GM13977 (cell line): ENCODE measurements at regions not wholly inside any gene's neighbourhood (a gene's known extent, or its start where the extent isn't known, plus 50 kb on each side); places are given as distances from the start of the nearest gene placed in this dataset.
A peak's percentile ranks its signal among the peaks of the same experiment; 100 is the strongest.

Source experiments
- DNase-seq: peaks from one replicate; pipeline ENCODE4 v3.0.0; 2012; ENCODE audit warnings: low spot score
- in situ Hi-C: fragments of 300-500 bp; cut with MboI; formaldehyde crosslinking; loops from one replicate; pipeline ENCODE4 v1.12.0; 2022; ENCODE audit warnings: low sequenced_read_pairs, low pct_unique_long_range_greater_than_20kb, mixed read lengths, inconsistent platforms; ENCODE audit not compliant: unreplicated experiment
- TF ChIP-seq, protein P1 (sequence below): IDR thresholded peaks from 2 replicates; pipeline ENCODE4 v1.5.1; 2012; ENCODE audit warnings: mild to moderate bottlenecking, control low read depth; ENCODE audit not compliant: insufficient read depth; ENCODE audit errors: extremely low read depth, missing control alignments

DNA sequence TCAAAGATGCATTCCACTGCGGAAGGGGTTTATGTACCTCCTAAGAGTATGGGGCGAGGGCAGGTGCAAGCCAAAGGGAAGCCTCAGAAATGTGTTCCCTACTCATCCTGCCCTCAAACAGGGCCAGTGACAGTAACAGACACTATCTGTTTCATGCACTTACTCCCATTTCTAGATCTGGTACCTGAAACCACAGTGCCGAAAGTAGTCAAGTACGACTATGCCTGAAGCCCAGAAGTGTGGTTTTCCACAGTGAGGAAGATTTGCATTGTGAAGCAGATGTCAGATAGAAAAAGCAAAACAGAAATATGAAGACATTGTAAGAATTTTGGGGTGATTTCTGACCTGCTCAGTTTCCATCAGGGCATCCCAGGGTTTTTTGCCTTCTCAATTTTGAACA is 748.7 kb downstream of the RNF144A start:
- no peak for DNase-seq
- in situ Hi-C loops: no loop called here
- TF ChIP-seq, protein P1, sequence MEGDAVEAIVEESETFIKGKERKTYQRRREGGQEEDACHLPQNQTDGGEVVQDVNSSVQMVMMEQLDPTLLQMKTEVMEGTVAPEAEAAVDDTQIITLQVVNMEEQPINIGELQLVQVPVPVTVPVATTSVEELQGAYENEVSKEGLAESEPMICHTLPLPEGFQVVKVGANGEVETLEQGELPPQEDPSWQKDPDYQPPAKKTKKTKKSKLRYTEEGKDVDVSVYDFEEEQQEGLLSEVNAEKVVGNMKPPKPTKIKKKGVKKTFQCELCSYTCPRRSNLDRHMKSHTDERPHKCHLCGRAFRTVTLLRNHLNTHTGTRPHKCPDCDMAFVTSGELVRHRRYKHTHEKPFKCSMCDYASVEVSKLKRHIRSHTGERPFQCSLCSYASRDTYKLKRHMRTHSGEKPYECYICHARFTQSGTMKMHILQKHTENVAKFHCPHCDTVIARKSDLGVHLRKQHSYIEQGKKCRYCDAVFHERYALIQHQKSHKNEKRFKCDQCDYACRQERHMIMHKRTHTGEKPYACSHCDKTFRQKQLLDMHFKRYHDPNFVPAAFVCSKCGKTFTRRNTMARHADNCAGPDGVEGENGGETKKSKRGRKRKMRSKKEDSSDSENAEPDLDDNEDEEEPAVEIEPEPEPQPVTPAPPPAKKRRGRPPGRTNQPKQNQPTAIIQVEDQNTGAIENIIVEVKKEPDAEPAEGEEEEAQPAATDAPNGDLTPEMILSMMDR: no peak

DNA sequence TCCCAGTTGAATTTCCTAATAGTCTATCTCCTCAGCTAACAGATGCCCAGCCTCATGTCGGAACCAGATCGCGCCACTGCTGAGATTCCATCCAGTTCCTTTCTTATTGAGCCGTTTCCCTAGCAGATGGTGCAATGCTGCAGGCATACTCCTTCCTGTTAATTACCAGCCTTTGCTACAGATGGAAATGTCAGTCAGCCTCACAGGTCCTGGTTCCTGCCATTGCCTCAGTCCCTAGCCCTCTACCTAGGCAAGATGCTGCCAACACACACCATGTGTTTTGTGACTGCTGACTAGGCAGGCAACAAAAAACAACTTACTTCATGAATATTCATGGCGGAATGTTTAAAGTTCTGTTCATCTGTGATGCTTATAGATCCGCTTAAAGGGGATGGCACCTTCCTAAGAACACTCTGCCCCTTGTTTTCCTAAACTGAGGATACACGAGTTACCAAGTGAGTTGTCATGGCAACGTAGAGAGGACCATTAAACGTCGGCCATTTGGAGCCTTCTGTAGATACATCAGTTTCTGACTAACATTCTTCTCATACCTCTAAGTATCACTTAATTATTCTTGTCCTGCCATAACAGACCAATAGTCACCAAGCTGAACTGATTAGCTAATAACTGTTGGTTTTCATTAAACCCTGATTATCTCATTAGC is 749.5 kb downstream of the RNF144A start:
- in situ Hi-C loops: no loop called here
- no peak for DNase-seq
- TF ChIP-seq, protein P1: no peak

DNA sequence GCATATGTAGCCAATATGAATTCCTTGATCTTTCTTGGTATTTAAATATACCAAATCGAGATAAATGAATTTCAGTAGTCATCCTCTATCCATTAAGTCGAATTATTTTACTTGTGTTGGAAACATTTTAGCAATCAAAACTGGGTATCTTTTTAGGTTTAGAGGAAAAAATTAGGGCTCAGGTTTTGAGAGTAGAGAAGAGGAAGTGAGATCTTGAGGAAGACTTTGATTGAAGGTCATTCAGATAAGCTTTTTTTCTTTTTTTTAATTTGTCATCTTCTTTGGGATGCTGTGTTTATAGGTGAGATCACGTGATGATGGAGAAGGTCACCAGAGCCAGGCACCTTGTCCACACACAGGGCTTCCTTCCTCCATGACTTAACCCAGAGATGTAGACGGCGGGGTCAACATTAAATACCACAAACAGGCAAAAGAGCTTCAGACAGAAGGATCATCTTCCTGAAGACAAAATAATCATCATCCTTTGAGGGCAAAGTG is 750.1 kb downstream of the RNF144A start:
- no peak for DNase-seq
- TF ChIP-seq, protein P1: no peak
- in situ Hi-C loops: no loop called here

DNA sequence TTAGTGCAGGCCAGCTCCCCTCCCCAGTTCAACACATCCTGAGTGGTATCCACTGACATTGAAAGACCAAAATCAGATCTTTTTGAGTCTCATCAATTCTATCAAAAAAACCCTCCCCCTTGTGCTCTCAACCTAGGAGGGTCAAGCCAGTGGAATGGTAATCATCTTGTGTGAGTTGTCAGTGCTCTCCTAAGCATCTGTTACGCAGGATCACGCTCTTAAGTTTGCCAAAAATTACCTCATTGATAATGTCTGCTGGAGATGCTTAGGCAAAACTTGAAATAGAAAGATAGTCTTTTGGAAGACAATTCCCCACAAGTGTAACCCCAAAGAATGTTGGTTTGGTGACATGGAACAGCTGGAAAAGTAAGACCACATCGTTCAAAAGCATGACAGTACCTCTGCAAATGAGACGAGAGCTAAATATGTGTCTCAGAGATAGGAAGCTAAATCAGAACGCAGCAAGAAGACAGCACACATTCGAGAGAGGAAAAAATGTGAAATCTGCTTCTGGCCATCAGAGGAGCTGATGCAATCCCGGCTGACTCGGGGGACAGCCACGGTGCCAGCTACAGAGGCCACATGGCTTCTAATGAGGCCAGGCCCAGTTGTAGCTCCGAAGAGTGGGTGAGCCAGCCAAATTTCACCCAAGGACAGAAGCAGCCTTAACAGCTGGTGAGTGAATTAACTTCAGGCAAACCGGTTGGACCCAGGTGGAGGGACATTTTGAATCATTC is 753.9 kb downstream of the RNF144A start:
- TF ChIP-seq, protein P1: no peak
- no peak for DNase-seq
- in situ Hi-C loops: no loop called here

DNA sequence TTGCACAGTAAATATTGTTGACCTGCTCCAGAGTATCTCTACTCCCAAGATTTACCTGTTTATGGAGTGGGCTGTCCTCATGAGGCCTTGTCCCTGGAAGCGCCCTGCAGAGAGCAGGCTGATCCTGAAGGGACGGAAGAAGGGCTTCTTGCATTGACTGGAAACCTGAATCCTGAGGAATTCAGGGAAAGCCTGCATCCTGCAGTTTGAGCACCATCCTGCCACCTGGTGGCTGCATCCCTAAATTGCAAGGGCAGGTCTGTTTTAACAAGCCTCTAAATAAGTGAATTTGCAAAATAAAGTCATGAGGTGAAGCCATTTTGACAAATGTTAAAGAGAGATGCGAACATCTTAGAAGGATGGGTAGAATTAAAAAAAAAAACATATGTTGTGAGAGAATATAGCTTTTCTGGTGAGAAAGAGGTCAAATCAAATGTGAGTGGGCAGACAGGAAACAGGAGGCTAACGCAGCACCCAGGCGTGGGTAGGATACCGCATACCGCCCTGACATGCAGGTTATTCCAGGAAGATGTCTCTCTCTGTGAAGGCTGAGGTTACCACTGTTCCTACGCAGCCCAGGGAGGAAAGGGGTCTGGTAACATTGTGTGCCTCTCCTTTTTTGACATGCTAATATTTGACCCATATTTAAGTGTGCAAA is 754.9 kb downstream of the RNF144A start:
- TF ChIP-seq, protein P1: peak; percentile 68
- peak; percentile 17 for DNase-seq
- in situ Hi-C loops: no loop called here

DNA sequence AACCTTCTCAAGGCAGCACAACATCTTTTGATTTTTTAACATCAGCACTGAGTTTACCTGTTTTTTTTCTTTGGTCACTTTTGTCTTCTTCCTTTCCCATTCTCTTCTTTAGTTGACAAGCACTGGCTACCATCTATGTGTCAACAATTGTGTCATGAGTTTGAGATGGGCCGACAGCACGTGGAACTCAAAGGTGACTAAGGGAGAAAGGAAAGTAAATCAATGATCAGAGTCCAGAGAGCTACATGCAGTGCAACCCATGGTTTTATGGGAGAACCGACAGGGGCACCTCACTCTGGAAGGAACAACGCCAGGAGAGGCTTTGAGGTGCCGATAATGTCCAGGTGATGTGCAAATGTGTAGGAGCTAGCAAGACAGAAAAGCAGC is 755.5 kb downstream of the RNF144A start:
- TF ChIP-seq, protein P1: no peak
- in situ Hi-C loops: no loop called here
- DNase-seq: no peak
